Lower leg skin (tissue), 4 donors: ENCODE measurements at regions not wholly inside any gene's neighbourhood (a gene's known extent, or its start where the extent isn't known, plus 50 kb on each side); places are given as distances from the start of the nearest gene placed in this dataset.

Experiments
- DNase-seq, 2 donors: peaks; one replicate each; pipeline ENCODE4 v3.0.0-alpha.2; 2019; ENCODE audit warnings: low spot score in 2 of 2
- H3K4me3 ChIP-seq: fragments of 200-600 bp; sonication (generic); 2 replicates; pipeline ENCODE4 v1.5.1; 2017; ENCODE audit warnings: mild to moderate bottlenecking, low read depth; ENCODE audit not compliant: poor library complexity, severe bottlenecking
- POLR2A ChIP-seq, 2 donors: fragments of 450-650 bp; IDR thresholded peaks; one replicate each; pipeline ENCODE4 v1.6.1; 2016 to 2017; ENCODE audit warnings: antibody characterized with exemption in 2 of 2, mild to moderate bottlenecking in 1 of 2, moderate library complexity in 1 of 2
- WGBS, 2 donors: methylation state at CpG; one replicate each; pipeline ENCODE4 v1.1.5; 2018; 5-methylcytosine and 5-hydroxymethylcytosine counted together
- intact Hi-C: fragments of 100-400 bp; cut with DNase I; formaldehyde crosslinking; loops from one replicate; pipeline ENCODE4 v1.15.0; 2023; ENCODE audit warnings: low total_unique reads
- TF ChIP-seq, protein P1 (sequence below), 3 donors: fragments of 450-650 bp; IDR thresholded peaks; one replicate each; pipeline ENCODE4 v1.5.1; 2016; ENCODE audit warnings: antibody characterized with exemption in 3 of 3, mild to moderate bottlenecking in 3 of 3, moderate library complexity in 2 of 3

DNA sequence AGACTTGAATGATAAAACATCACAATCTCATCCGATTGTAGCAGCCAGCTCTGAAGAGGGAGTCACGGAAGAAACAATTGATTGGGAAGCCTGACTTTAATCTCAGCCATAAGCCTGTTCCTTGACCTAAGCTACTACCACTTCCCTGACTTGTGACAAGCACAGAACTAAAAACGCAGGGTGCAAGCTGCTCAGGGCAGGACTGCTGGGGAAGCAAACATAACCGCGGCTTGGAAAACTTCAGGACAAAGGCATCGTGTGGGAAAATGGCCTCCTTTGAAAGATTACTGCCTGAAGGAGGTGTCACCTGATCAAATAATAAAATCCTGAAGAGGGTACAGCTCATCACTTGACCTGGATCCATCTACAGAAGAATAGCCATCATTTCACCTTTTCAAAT is 595.3 kb upstream of the CADM1 start:
- TF ChIP-seq POLR2A (IDR thresholded peaks at IDR 0.05): no peak
- TF ChIP-seq, protein P1, sequence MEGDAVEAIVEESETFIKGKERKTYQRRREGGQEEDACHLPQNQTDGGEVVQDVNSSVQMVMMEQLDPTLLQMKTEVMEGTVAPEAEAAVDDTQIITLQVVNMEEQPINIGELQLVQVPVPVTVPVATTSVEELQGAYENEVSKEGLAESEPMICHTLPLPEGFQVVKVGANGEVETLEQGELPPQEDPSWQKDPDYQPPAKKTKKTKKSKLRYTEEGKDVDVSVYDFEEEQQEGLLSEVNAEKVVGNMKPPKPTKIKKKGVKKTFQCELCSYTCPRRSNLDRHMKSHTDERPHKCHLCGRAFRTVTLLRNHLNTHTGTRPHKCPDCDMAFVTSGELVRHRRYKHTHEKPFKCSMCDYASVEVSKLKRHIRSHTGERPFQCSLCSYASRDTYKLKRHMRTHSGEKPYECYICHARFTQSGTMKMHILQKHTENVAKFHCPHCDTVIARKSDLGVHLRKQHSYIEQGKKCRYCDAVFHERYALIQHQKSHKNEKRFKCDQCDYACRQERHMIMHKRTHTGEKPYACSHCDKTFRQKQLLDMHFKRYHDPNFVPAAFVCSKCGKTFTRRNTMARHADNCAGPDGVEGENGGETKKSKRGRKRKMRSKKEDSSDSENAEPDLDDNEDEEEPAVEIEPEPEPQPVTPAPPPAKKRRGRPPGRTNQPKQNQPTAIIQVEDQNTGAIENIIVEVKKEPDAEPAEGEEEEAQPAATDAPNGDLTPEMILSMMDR (IDR thresholded peaks at IDR 0.05): no peak
- DNase-seq: peak in 1 of 2 donors; percentile 62
- intact Hi-C loops: no loop called here
- 85 to 86% methylated on average over 6 of the region's 6 CpGs for WGBS, 2 donors
- H3K4me3 ChIP-seq: no peak overlapping the region

DNA sequence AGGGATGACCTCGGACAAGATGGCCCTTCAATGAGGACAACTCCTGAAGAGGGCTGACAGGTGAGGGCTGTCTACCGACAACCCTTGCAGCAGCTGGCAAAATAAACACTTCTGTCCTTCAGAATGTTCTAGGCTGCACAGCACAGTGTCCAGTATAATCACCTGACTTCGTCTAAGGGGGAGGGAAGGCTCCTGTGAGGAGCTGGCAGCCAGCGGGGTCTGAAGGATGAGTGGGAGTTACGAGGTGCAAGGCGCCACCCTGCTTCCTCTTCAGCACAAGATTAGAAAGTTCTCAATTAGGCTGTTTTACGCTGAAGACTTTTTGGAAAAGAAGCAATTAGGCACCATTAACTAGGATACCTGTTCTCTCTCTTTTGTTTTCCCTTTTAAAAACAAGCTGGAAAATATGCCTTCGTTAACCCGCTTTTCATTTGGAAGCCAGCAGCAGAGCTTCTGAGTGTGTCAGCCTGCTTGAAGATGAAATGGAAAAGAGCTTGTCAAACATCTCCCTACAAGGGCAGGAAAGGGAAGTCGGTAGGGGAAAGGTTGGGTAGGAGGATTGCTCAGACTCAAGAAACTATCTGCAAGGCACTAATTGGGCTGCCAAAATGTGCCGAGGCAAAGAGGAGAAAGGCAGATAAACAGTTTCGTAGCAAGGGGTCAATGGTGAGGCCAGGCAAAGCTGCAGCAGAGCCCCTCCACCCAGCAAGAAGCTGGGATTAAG is 592.2 kb upstream of the CADM1 start:
- intact Hi-C loops: no loop called here
- DNase-seq: peak in 1 of 2 donors; percentile 64
- no peak overlapping the region for H3K4me3 ChIP-seq
- 63 to 71% methylated on average over 12 of the region's 12 CpGs for WGBS, 2 donors
- TF ChIP-seq, protein P1 (IDR thresholded peaks at IDR 0.05): no peak
- TF ChIP-seq POLR2A (IDR thresholded peaks at IDR 0.05): no peak

DNA sequence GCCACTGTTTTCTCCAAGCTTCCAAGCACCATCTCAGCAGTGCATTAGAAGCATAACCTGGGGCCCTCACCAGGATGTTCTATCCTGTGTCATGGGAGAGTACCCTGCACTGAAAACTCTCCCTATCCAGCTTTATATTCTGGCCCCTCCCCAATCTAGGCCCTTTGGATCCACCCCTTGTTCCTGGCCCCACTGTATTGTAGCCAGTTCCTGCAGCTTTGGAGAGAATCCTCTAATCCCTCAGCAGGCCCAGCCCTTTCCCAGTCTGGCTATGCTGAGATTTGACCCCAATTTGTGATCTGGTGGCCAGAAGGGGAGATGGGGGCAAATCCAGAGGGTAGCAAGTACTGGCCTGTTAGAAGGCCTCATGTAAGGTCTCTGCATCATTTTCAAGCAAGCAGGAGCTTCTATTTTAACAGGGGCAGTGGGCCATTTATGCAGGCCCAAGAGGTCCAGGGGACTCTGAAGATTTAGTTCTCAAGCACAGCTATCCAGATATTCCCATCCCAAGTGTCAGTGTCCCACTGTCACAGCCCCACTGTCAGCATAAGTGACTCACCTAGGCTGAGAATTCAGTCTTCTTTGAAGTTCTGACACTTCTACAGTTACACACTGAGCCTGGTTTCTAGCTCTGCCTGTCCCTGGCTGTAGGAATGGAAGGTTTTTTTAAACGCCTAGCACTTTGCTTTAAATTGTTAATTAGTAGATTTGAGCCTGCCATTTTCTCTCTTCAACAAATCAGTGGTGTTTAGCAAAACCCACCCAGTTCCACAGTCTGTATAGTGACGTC is 589.5 kb upstream of the CADM1 start:
- H3K4me3 ChIP-seq: no peak overlapping the region
- DNase-seq: no peak
- intact Hi-C loops: no loop called here
- 67 to 73% methylated on average over 2 of the region's 2 CpGs for WGBS, 2 donors
- TF ChIP-seq, protein P1 (IDR thresholded peaks at IDR 0.05): no peak
- no peak for TF ChIP-seq POLR2A (IDR thresholded peaks at IDR 0.05)

DNA sequence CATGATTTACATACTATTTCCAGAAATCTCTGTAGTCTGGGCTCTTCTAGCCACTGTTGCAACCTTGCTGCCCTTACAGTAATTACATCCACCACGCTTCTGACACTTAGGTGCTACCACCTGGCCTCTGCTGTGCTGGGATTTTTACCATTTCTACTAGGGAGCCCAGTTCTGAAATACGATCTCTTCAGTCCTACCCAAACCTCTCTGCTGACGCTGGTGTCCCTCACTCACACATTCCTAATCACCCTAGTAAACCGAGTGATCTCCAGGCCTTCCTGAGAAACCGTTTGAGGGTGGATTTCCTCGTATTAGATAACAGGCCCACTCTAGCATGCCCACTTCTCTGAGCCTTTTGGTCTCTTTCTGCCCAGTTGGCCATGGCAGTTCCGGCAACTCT is 588.9 kb upstream of the CADM1 start:
- no peak for TF ChIP-seq POLR2A (IDR thresholded peaks at IDR 0.05)
- TF ChIP-seq, protein P1 (IDR thresholded peaks at IDR 0.05): no peak
- no peak for DNase-seq
- intact Hi-C loops: no loop called here
- WGBS, 2 donors: 78 to 83% methylated on average over 7 of the region's 7 CpGs
- H3K4me3 ChIP-seq: no peak overlapping the region

DNA sequence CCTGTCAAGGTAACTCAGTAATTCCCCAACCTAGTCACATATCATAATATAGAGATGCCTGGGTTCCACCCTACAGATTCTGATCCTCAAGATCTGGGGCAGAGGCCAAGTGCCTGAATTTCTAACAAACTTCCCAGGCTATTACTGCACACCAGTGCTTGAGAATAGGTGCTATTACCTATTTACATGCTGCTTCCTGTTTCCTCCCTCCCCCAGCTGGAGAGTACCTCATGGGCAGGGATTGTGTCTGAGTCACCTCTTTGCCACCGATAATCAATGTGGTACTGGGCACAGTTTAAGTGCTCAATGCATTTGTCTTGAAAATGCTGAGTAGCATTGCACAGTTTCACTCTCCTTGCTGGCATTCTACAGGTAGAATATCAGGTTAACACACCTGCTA is 582.2 kb upstream of the CADM1 start:
- TF ChIP-seq, protein P1 (IDR thresholded peaks at IDR 0.05): no peak
- no peak for TF ChIP-seq POLR2A (IDR thresholded peaks at IDR 0.05)
- no peak overlapping the region for H3K4me3 ChIP-seq
- no peak for DNase-seq
- intact Hi-C loops: no loop called here
- WGBS, 2 donors: 42 to 56% methylated on average over 1 of the region's 1 CpG
